ENCODE measurements at regions not wholly inside any gene's neighbourhood (a gene's known extent, or its start where the extent isn't known, plus 50 kb on each side); places are given as distances from the start of the nearest gene placed in this dataset.

DNA sequence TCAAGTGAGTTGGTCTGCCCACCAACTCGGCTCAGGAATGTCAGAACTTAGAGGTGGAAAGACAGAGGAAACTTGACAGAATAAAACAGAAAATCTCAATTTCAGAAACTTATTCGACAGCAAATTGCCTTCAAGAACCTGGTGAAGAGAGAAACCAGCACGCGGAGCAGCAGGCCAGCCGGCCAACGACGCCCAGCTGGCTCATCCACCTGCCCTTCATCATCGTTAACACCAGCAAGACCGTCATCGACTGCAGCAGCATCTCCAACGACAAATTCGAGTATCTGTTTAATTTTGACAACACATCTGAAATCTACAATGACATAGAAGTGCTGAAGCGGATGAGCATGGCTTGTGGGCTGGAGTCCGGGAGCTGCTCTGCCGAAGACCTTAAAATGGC is 350.8 kb upstream of the CAMK1G start:
- Histone ChIP-seq H2AK5ac (ENCODE audit: low read length, severe bottlenecking) (no peak overlapping the region), H4K91ac (ENCODE audit: low read length) (no peak overlapping the region), H2BK15ac (ENCODE audit: low read depth, poor library complexity, severe bottlenecking) (no peak overlapping the region), H3K27ac (ENCODE audit: low read length, poor library complexity, severe bottlenecking) (no peak overlapping the region), H2BK120ac (ENCODE audit: low read depth, low read length) (no peak overlapping the region), H3K18ac (ENCODE audit: low read depth in 1 of 2, low read length in 2 of 2) (no peak overlapping the region), H3K27me3 (ENCODE audit: control insufficient read depth in 1 of 2, insufficient read depth in 1 of 2, low read length in 2 of 2) (peaks cover 5 to 13% of the 10 kb centered on the region in 2 experiments), H2BK12ac (ENCODE audit: low read length in 2 of 2) (no peak overlapping the region), H3K4me1 (ENCODE audit: control insufficient read depth, insufficient read depth, low read depth, low read length) (no peaks in the 10 kb centered on the region), H4K8ac (ENCODE audit: low read length) (no peak overlapping the region), H3K14ac (ENCODE audit: low read length in 2 of 2) (no peak overlapping the region), H3K23ac (ENCODE audit: low read length in 2 of 2) (no peak overlapping the region), H2BK5ac (ENCODE audit: low read depth, low read length, poor library complexity, severe bottlenecking) (no peak overlapping the region), H3K9ac (ENCODE audit: low read length) (no peak overlapping the region), H3K4me3 (ENCODE audit: insufficient read depth in 1 of 2, low read depth in 1 of 2, low read length in 2 of 2) (no peak overlapping the region), H3K79me1 (replicated peaks; ENCODE audit: low read length, poor library complexity, severe bottlenecking) (no peaks in the 10 kb centered on the region), H3K4ac (ENCODE audit: low read depth in 1 of 2, low read length in 2 of 2) (no peak overlapping the region), H3K4me2 (ENCODE audit: low read length, poor library complexity, severe bottlenecking) (no peak overlapping the region), H3K9me3 (ENCODE audit: control insufficient read depth, low read length) (peaks cover 13% of the 10 kb centered on the region), H3K36me3 (ENCODE audit: control insufficient read depth in 1 of 2, insufficient read depth in 2 of 2, low read depth in 1 of 2, low read length in 2 of 2) (no peaks in the 10 kb centered on the region), H2AFZ (ENCODE audit: low read depth, low read length) (no peak overlapping the region)
- DNase-seq, result no peak
- 93% methylated on average over 15 of the region's 15 CpGs for WGBS

DNA sequence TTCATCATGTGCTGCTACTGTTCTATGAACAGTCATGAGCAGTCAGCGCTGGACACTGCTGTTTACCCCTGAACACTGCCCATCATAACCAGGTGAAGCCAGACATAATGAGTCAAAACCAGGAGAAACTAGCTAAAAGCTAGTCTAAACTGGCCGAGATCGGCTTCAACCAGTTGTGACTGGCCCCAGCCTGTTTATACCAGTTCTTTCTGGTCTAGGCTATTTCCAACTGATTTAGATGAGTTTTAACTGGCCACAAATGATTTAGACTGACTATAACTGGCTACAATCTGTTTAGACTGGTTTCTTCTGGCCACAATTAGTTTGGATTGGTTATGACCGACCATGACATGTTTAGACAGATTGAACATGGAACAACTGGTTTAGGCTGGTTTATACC is 348.3 kb upstream of the CAMK1G start:
- no peaks in the 10 kb centered on the region for H3K4me1 ChIP-seq (ENCODE audit: control insufficient read depth, insufficient read depth, low read depth, low read length)
- H3K79me1 ChIP-seq (replicated peaks; ENCODE audit: low read length, poor library complexity, severe bottlenecking), result no peaks in the 10 kb centered on the region
- no peak overlapping the region for H3K27ac ChIP-seq (ENCODE audit: low read length, poor library complexity, severe bottlenecking)
- no peak overlapping the region for H3K14ac ChIP-seq (ENCODE audit: low read length in 2 of 2)
- H3K4me2 ChIP-seq (ENCODE audit: low read length, poor library complexity, severe bottlenecking), result no peak overlapping the region
- peaks cover 5 to 12% of the 10 kb centered on the region in 2 experiments for H3K27me3 ChIP-seq (ENCODE audit: control insufficient read depth in 1 of 2, insufficient read depth in 1 of 2, low read length in 2 of 2)
- H2BK5ac ChIP-seq (ENCODE audit: low read depth, low read length, poor library complexity, severe bottlenecking), result no peak overlapping the region
- H2BK15ac ChIP-seq (ENCODE audit: low read depth, poor library complexity, severe bottlenecking), result no peak overlapping the region
- H3K9me3 ChIP-seq (ENCODE audit: control insufficient read depth, low read length), result peaks cover 13% of the 10 kb centered on the region
- no peak overlapping the region for H2AK5ac ChIP-seq (ENCODE audit: low read length, severe bottlenecking)
- no peak for DNase-seq
- no peak overlapping the region for H3K4ac ChIP-seq (ENCODE audit: low read depth in 1 of 2, low read length in 2 of 2)
- no peak overlapping the region for H2AFZ ChIP-seq (ENCODE audit: low read depth, low read length)
- H3K36me3 ChIP-seq (ENCODE audit: control insufficient read depth in 1 of 2, insufficient read depth in 2 of 2, low read depth in 1 of 2, low read length in 2 of 2), result no peaks in the 10 kb centered on the region
- no peak overlapping the region for H2BK120ac ChIP-seq (ENCODE audit: low read depth, low read length)
- no peak overlapping the region for H3K18ac ChIP-seq (ENCODE audit: low read depth in 1 of 2, low read length in 2 of 2)
- 87% methylated on average over 4 of the region's 4 CpGs for WGBS
- H2BK12ac ChIP-seq (ENCODE audit: low read length in 2 of 2), result no peak overlapping the region
- H3K9ac ChIP-seq (ENCODE audit: low read length), result no peak overlapping the region
- no peak overlapping the region for H4K91ac ChIP-seq (ENCODE audit: low read length)
- no peak overlapping the region for H3K4me3 ChIP-seq (ENCODE audit: insufficient read depth in 1 of 2, low read depth in 1 of 2, low read length in 2 of 2)
- H4K8ac ChIP-seq (ENCODE audit: low read length), result no peak overlapping the region
- no peak overlapping the region for H3K23ac ChIP-seq (ENCODE audit: low read length in 2 of 2)

DNA sequence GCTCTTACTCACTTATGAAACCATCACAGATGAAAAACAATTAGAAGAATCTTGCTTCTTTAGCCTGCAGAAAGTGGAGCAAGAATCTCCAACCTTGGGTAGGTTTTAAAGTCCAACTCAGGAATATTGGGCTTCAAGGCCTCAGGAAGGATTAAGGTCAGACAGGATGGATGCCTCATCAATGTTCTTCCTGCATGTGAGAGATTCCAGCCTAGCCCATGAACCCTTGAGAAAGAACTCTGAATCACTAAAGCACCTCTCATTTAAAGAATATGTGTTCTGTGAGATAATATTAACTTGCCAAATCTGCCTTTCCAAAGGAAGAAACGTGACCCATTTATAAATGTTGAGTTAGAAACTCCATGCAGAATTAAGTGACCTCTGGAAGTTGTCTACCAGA is 345.2 kb upstream of the CAMK1G start:
- H4K8ac ChIP-seq (ENCODE audit: low read length), result no peak overlapping the region
- no peak overlapping the region for H3K9ac ChIP-seq (ENCODE audit: low read length)
- no peak overlapping the region for H2BK120ac ChIP-seq (ENCODE audit: low read depth, low read length)
- no peak overlapping the region for H3K27ac ChIP-seq (ENCODE audit: low read length, poor library complexity, severe bottlenecking)
- H2BK5ac ChIP-seq (ENCODE audit: low read depth, low read length, poor library complexity, severe bottlenecking), result no peak overlapping the region
- H3K4me3 ChIP-seq (ENCODE audit: insufficient read depth in 1 of 2, low read depth in 1 of 2, low read length in 2 of 2), result no peak overlapping the region
- no peak overlapping the region for H4K91ac ChIP-seq (ENCODE audit: low read length)
- no peak overlapping the region for H2AK5ac ChIP-seq (ENCODE audit: low read length, severe bottlenecking)
- H3K27me3 ChIP-seq (ENCODE audit: control insufficient read depth in 1 of 2, insufficient read depth in 1 of 2, low read length in 2 of 2), result peaks cover 3 to 5% of the 10 kb centered on the region in 2 experiments
- no peak overlapping the region for H2AFZ ChIP-seq (ENCODE audit: low read depth, low read length)
- WGBS, result 100% methylated on average over 1 of the region's 1 CpG
- no peak overlapping the region for H3K18ac ChIP-seq (ENCODE audit: low read depth in 1 of 2, low read length in 2 of 2)
- DNase-seq, result no peak
- no peak overlapping the region for H3K14ac ChIP-seq (ENCODE audit: low read length in 2 of 2)
- H3K4ac ChIP-seq (ENCODE audit: low read depth in 1 of 2, low read length in 2 of 2), result no peak overlapping the region
- H3K36me3 ChIP-seq (ENCODE audit: control insufficient read depth in 1 of 2, insufficient read depth in 2 of 2, low read depth in 1 of 2, low read length in 2 of 2), result no peaks in the 10 kb centered on the region
- H3K23ac ChIP-seq (ENCODE audit: low read length in 2 of 2), result no peak overlapping the region
- H3K79me1 ChIP-seq (replicated peaks; ENCODE audit: low read length, poor library complexity, severe bottlenecking), result no peaks in the 10 kb centered on the region
- no peak overlapping the region for H3K4me2 ChIP-seq (ENCODE audit: low read length, poor library complexity, severe bottlenecking)
- no peaks in the 10 kb centered on the region for H3K4me1 ChIP-seq (ENCODE audit: control insufficient read depth, insufficient read depth, low read depth, low read length)
- no peak overlapping the region for H2BK12ac ChIP-seq (ENCODE audit: low read length in 2 of 2)
- H2BK15ac ChIP-seq (ENCODE audit: low read depth, poor library complexity, severe bottlenecking), result no peak overlapping the region
- H3K9me3 ChIP-seq (ENCODE audit: control insufficient read depth, low read length), result no peaks in the 10 kb centered on the region

DNA sequence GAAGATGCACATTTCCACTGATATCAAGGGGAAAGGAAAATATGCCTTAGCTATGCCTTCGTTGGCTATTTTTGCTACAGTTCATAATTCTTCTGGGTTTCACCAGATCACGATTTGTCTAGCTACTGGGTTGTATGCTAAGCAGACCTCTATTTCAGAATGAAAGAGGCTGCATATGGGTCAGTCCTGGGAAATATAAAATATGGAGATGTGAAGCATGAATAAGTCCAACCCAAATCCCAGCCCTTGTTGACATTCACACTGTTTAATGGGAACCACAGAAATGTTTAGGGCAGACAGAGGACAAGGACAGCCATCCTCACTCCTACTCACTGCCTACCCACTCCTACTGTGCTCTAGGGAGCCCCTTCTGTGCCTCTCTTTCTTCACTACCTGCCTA is 343.2 kb upstream of the CAMK1G start:
- no peak overlapping the region for H2BK120ac ChIP-seq (ENCODE audit: low read depth, low read length)
- no peaks in the 10 kb centered on the region for H3K36me3 ChIP-seq (ENCODE audit: control insufficient read depth in 1 of 2, insufficient read depth in 2 of 2, low read depth in 1 of 2, low read length in 2 of 2)
- no peak overlapping the region for H3K14ac ChIP-seq (ENCODE audit: low read length in 2 of 2)
- WGBS, result 57% methylated on average over 2 of the region's 2 CpGs
- no peak overlapping the region for H2BK12ac ChIP-seq (ENCODE audit: low read length in 2 of 2)
- no peaks in the 10 kb centered on the region for H3K79me1 ChIP-seq (replicated peaks; ENCODE audit: low read length, poor library complexity, severe bottlenecking)
- peaks cover 5 to 6% of the 10 kb centered on the region in 2 experiments for H3K27me3 ChIP-seq (ENCODE audit: control insufficient read depth in 1 of 2, insufficient read depth in 1 of 2, low read length in 2 of 2)
- no peak overlapping the region for H3K18ac ChIP-seq (ENCODE audit: low read depth in 1 of 2, low read length in 2 of 2)
- DNase-seq, result no peak
- no peak overlapping the region for H3K4me3 ChIP-seq (ENCODE audit: insufficient read depth in 1 of 2, low read depth in 1 of 2, low read length in 2 of 2)
- H3K4ac ChIP-seq (ENCODE audit: low read depth in 1 of 2, low read length in 2 of 2), result no peak overlapping the region
- H3K9ac ChIP-seq (ENCODE audit: low read length), result no peak overlapping the region
- no peak overlapping the region for H2BK15ac ChIP-seq (ENCODE audit: low read depth, poor library complexity, severe bottlenecking)
- H3K4me1 ChIP-seq (ENCODE audit: control insufficient read depth, insufficient read depth, low read depth, low read length), result no peaks in the 10 kb centered on the region
- H3K4me2 ChIP-seq (ENCODE audit: low read length, poor library complexity, severe bottlenecking), result no peak overlapping the region
- H4K8ac ChIP-seq (ENCODE audit: low read length), result no peak overlapping the region
- no peak overlapping the region for H2BK5ac ChIP-seq (ENCODE audit: low read depth, low read length, poor library complexity, severe bottlenecking)
- no peak overlapping the region for H2AFZ ChIP-seq (ENCODE audit: low read depth, low read length)
- H2AK5ac ChIP-seq (ENCODE audit: low read length, severe bottlenecking), result no peak overlapping the region
- H3K23ac ChIP-seq (ENCODE audit: low read length in 2 of 2), result no peak overlapping the region
- H3K27ac ChIP-seq (ENCODE audit: low read length, poor library complexity, severe bottlenecking), result no peak overlapping the region
- no peaks in the 10 kb centered on the region for H3K9me3 ChIP-seq (ENCODE audit: control insufficient read depth, low read length)
- no peak overlapping the region for H4K91ac ChIP-seq (ENCODE audit: low read length)

Measured in mesenchymal stem cell (in vitro differentiated cells and primary cell).